ENCODE measurements at regions not wholly inside any gene's neighbourhood (a gene's known extent, or its start where the extent isn't known, plus 50 kb on each side); places are given as distances from the start of the nearest gene placed in this dataset.

- Histone ChIP-seq H3K4me1 (no peaks in the 10 kb centered on the region), H3K27me3 (no peaks in the 10 kb centered on the region), H3K36me3 (no peaks in the 10 kb centered on the region), H3K4me3 (no peak overlapping the region), H3K9me3 (no peaks in the 10 kb centered on the region), H3K27ac (no peak overlapping the region)
- intact Hi-C loops (cut with DNase I), result no loop called here
- no peak for TF ChIP-seq POLR2AphosphoS5 (IDR thresholded peaks at IDR 0.05; ENCODE audit: insufficient read depth in 1 of 2, low read depth in 1 of 2)
- no peak for TF ChIP-seq CTCF (IDR thresholded peaks at IDR 0.05)
- TF ChIP-seq POLR2A (IDR thresholded peaks at IDR 0.05), result no peak
- DNase-seq (ENCODE audit: extremely low spot score in 2 of 2), result no peak
Measured at GRCh38 chr5:28855626-28856025, 1817.2 kb upstream of the CDH9 start.

GRCh38 chr5:28850320-28850921, 1812.0 kb upstream of the CDH9 start:
- intact Hi-C loops (cut with DNase I), result no loop called here

GRCh38 chr5:28831042-28831441, 1792.7 kb upstream of the CDH9 start:
- Histone ChIP-seq H3K27ac (no peak overlapping the region), H3K4me3 (no peak overlapping the region), H3K4me1 (no peaks in the 10 kb centered on the region), H3K9me3 (no peaks in the 10 kb centered on the region), H3K27me3 (no peaks in the 10 kb centered on the region), H3K36me3 (no peaks in the 10 kb centered on the region)
- TF ChIP-seq CTCF (IDR thresholded peaks at IDR 0.05), result no peak
- TF ChIP-seq POLR2AphosphoS5 (IDR thresholded peaks at IDR 0.05; ENCODE audit: insufficient read depth in 1 of 2, low read depth in 1 of 2), result no peak
- no peak for TF ChIP-seq POLR2A (IDR thresholded peaks at IDR 0.05)
- intact Hi-C loops (cut with DNase I), result no loop called here
- DNase-seq (ENCODE audit: extremely low spot score in 2 of 2), result no peak

More at GRCh38 chr5:28850320-28850921, 1812.0 kb upstream of the CDH9 start:
- Histone ChIP-seq H3K27me3 (no peaks in the 10 kb centered on the region), H3K9me3 (no peaks in the 10 kb centered on the region), H3K27ac (no peak overlapping the region), H3K4me3 (no peak overlapping the region), H3K4me1 (no peaks in the 10 kb centered on the region), H3K36me3 (no peaks in the 10 kb centered on the region)
- TF ChIP-seq POLR2A (IDR thresholded peaks at IDR 0.05), result no peak
- TF ChIP-seq CTCF (IDR thresholded peaks at IDR 0.05), result no peak
- TF ChIP-seq POLR2AphosphoS5 (IDR thresholded peaks at IDR 0.05; ENCODE audit: insufficient read depth in 1 of 2, low read depth in 1 of 2), result no peak
- DNase-seq (ENCODE audit: extremely low spot score in 2 of 2), result no peak

- H3K27ac ChIP-seq, result no peak overlapping the region
- H3K36me3 ChIP-seq, result no peaks in the 10 kb centered on the region
- no peaks in the 10 kb centered on the region for H3K4me1 ChIP-seq
- TF ChIP-seq POLR2AphosphoS5 (IDR thresholded peaks at IDR 0.05; ENCODE audit: insufficient read depth in 1 of 2, low read depth in 1 of 2), result no peak
- no peak for TF ChIP-seq POLR2A (IDR thresholded peaks at IDR 0.05)
- no peak for TF ChIP-seq CTCF (IDR thresholded peaks at IDR 0.05)
- H3K9me3 ChIP-seq, result no peaks in the 10 kb centered on the region
- intact Hi-C loops (cut with DNase I), result no loop called here
- no peak for DNase-seq (ENCODE audit: extremely low spot score in 2 of 2)
- no peak overlapping the region for H3K4me3 ChIP-seq
- no peaks in the 10 kb centered on the region for H3K27me3 ChIP-seq
Measured at GRCh38 chr5:28823231-28823630, 1784.8 kb upstream of the CDH9 start.

GRCh38 chr5:28822071-28822470, 1783.7 kb upstream of the CDH9 start:
- H3K4me1 ChIP-seq, result no peaks in the 10 kb centered on the region
- no peaks in the 10 kb centered on the region for H3K9me3 ChIP-seq
- H3K27me3 ChIP-seq, result no peaks in the 10 kb centered on the region
- H3K27ac ChIP-seq, result no peak overlapping the region
- no peaks in the 10 kb centered on the region for H3K36me3 ChIP-seq
- no peak overlapping the region for H3K4me3 ChIP-seq
- DNase-seq (ENCODE audit: extremely low spot score in 2 of 2), result no peak
- intact Hi-C loops (cut with DNase I), result no loop called here
- TF ChIP-seq POLR2A (IDR thresholded peaks at IDR 0.05) (no peak), CTCF (IDR thresholded peaks at IDR 0.05) (no peak), POLR2AphosphoS5 (IDR thresholded peaks at IDR 0.05; ENCODE audit: insufficient read depth in 1 of 2, low read depth in 1 of 2) (no peak)
